ENCODE measurements at regions not wholly inside any gene's neighbourhood (a gene's known extent, or its start where the extent isn't known, plus 50 kb on each side); places are given as distances from the start of the nearest gene placed in this dataset.

DNA sequence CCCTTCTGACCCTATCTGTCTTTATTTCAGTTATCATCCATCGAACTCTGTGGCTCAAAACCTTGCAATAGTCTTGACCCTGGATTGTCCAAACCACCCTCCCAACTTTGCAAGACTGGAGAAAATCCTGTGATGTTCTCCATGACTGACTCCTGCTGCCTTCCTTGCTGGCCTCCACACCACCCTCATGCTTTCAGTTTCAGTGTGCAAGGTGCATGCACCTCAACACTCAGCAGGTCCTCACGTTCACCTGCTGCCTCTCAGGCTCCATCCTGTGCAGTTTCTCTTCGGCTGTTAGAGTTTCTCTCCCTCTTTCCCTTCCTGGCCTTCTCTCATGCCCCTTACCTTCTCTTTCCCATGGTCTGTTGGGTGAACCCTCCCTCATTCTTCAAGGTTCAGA is 59.4 kb upstream of the ASIC2 start:
- DNase-seq (ENCODE audit: low spot score) = no peak
- in situ Hi-C loops (cut with HindIII; ENCODE audit: low sequenced_read_pairs) = no loop called here

DNA sequence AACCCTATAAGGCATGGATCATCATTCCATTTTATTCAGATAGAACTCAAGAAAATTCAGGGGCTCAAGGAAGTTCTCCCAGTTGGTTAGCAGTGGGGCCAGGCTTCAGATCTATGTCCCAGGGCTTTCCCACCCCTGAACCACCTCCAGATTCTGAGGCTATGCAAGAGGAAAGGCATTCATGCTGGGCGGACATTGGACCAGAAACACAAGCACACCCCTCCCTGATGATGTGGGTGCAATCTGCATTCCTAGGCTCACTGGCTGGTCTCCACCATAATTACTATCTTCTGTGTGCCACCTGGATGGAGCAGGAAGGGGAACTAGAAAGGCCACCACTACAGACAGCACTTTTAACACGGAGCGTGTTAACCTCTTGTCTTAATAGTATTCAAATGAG is 63.2 kb upstream of the ASIC2 start:
- DNase-seq (ENCODE audit: low spot score) = no peak
- in situ Hi-C loops (cut with HindIII; ENCODE audit: low sequenced_read_pairs) = no loop called here

DNA sequence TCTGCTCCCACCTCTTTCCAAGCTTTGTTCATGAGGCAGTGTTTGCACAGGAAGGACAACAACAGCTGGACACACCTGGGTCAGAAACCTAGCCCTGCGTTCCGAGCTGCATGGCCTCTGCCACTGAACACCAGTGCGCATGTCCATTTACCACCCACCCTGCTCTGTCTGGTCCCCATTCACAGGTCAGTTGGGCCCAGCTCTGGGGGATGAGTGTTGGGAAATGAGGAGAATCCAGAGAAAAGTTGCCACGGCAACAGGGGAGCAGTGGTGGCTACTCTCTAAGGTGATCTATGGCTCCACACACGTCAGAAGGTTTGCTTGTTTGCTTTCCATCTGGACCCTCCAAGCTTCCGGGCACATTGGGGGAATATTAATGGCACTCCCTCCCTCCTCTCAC is 70.4 kb upstream of the ASIC2 start:
- in situ Hi-C loops (cut with HindIII; ENCODE audit: low sequenced_read_pairs) = no loop called here
- DNase-seq (ENCODE audit: low spot score) = no peak

DNA sequence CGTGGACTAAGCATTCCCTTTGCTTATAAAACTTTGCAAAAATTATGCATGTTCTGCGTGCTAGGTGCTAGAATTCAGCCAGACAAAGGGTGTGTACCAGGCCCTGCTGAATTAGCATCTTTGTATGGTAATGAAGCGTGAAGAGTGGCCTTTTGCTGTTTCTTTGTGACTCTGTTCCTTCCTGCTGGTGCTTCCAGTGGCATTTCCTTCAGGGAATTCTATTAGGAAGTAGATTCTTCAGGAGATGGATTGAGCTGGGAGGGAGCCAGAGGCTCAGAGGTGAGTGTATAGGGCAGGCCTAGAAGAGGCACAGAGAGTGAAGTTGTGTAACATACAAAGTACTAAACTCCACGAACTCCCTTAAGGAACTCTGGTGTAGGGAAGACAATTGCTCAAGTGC is 73.9 kb upstream of the ASIC2 start:
- in situ Hi-C loops (cut with HindIII; ENCODE audit: low sequenced_read_pairs) = no loop called here
- no peak for DNase-seq (ENCODE audit: low spot score)

DNA sequence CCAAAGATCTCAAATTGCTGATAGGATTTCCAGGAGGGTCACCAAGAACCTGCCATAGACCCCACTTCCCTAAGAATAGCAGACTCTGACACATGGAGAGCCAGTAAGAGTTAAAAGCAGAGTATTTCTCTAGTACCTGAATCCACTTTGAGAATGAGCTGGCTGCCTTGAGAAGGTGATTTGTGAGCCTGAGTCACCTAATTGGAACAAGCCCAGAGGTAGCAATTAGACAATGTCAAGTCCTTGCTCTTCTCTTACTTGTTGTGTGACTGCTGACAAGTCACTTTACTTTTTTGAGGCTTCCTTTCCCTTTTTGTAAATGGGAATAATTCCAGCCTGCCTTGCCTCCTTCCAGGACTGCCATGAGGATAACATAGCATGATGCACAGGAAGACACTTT is 76.1 kb upstream of the ASIC2 start:
- DNase-seq (ENCODE audit: low spot score) = no peak
- in situ Hi-C loops (cut with HindIII; ENCODE audit: low sequenced_read_pairs) = no loop called here

DNA sequence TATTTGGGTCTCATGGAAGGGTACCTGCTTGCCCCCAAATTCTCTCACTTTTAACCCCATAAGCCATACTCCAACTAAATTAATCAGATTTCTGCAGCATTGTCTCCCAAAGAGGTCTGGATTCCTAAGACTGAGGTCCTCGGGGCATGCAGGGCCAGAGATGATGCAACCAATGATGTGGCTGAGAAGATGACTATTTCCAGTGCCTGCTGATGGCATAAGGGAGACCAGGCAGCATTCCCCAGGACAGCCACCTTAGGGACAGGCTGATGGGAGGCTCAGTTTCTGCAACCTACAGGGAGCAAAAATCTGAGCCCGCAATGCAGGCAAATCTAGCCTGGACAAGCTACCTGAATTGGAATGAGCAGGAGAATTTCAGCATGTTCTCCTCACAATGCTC is 76.8 kb upstream of the ASIC2 start:
- DNase-seq (ENCODE audit: low spot score) = no peak
- in situ Hi-C loops (cut with HindIII; ENCODE audit: low sequenced_read_pairs) = no loop called here

DNA sequence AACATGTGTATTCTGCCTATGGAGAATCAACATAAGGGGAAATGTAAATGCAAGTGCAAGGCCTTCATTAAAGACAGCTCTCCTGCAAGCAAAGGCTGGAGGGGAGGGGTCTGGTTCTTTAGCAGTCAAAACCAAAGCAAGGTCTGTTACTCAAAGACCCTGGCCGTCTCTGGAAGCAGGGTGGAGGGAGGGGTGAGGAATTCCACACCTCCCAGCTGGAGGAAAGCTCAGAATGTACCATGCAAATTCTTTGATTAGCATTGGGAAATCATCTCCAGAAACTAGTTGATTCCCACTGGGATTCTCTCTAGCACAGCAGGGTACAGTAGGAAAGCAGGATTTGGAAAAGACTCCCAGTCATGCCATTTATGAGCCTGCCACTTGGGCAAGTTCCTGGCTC is 77.3 kb upstream of the ASIC2 start:
- in situ Hi-C loops (cut with HindIII; ENCODE audit: low sequenced_read_pairs) = no loop called here
- DNase-seq (ENCODE audit: low spot score) = no peak

DNA sequence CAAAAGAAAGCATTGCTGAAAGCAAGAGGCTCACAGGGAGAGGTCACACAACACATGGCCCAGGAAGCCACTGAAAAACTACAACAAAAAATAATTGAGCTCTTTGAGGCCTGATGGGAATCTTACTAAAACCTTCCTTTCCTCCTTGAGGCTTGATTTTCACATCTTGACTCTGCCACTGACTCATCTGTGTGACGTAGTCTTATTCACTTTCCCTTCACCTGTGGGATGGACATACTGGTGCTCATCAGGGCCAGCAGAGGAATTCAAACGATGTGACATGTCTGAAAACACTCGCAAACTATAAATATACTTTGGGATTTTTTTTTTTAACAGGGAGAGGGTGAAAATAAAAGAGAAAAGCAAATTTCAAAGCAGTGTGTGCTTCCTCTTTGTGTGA is 78.3 kb upstream of the ASIC2 start:
- DNase-seq (ENCODE audit: low spot score) = no peak
- in situ Hi-C loops (cut with HindIII; ENCODE audit: low sequenced_read_pairs) = no loop called here

DNA sequence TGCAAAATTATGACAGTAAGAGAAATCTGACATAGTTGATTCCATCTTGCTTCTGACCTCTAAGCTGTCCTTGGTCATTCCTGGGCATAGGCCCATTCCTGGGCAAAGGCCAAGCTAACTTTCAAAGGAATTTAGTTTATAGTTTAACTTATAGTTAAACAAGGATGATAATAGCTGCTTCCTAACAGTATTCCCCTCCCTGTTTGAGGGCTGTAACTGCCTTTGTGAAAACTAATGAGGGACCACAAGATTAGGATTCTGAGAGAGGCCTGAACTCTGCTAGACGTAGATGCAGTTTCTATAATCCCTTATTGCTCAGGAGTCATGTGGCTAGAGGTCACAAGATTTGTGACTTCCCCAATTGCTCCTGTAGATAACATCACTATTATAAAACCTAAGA is 80.2 kb upstream of the ASIC2 start:
- in situ Hi-C loops (cut with HindIII; ENCODE audit: low sequenced_read_pairs) = no loop called here

DNA sequence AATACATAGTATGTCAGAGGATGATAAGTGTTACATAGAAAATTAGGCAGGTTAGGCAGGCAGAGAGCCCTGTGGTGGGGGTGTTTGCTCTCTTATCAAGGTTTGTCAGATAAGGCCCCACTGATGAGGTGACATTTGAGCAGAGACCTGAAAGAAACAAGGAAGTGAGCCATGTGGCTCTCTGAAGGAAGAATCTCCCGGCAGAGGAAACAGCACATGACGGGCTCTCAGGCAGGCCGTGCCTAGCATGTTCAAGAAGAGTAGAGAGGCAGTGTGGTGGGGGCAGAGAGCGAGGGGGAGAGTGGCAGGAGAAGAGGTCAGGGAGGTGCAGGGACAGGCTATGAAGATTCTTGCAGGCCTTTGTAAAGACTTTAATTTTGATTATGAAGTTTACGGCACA is 82.0 kb upstream of the ASIC2 start:
- in situ Hi-C loops (cut with HindIII; ENCODE audit: low sequenced_read_pairs) = no loop called here

More for the DNA sequence above, 80.2 kb upstream of the ASIC2 start:
- DNase-seq (ENCODE audit: low spot score) = no peak

DNA sequence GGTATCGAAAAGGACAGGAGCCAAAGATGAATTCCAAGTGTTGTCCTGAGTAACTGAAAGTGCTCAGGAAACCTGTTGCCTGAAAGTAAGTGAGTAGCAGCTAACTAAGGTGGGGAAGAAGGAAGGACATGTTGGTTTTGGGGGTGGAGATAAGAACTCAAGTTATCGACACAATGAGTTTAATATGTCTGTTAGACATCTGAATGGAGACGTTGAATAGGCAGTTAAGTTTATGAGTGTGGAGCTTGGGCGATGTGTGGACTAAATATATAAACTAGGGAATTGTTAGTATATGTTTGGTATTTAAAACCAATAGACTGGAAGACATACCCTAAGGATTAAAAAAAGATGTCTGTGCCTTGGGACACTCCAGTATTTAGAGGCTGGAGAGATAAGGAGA is 82.7 kb upstream of the ASIC2 start:
- no peak for DNase-seq (ENCODE audit: low spot score)
- in situ Hi-C loops (cut with HindIII; ENCODE audit: low sequenced_read_pairs) = no loop called here

More for the DNA sequence above, 82.0 kb upstream of the ASIC2 start:
- DNase-seq (ENCODE audit: low spot score) = no peak

DNA sequence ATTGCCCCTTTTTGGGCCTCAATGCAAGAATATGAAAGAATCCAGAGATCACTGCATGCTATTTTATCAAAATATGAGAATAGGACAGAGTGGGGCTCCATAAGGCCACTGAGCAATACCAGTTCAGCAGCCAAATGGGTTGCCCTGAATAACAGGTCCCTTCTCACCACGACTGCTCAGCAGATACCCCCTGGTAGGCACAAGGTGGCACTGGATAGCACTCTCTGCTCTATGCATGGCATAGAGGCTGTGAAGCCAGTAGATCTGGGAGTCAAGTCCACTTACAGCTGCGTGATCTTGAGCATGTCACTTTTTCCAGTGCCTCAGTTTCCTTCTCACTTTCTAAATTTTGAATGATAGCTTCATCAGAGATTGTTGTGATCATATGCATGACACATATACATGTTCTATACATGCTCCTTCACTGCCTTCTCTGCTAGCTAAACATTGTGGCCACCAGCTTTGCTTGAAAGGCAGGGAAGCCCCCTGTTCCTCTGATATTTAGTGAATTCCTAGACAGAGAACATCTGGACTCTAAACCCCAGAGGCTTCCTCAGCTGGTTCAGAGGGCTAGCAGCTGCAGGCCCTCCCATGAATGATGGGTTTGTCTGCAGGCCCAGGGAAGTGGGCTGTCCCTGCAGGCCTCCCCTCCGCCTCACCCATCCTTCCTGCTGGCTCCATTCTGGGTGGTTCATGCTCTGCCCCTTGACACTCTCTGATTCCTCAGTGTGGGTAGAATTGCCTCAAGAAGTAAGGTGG is 84.9 kb upstream of the ASIC2 start:
- DNase-seq (ENCODE audit: low spot score) = no peak

DNA sequence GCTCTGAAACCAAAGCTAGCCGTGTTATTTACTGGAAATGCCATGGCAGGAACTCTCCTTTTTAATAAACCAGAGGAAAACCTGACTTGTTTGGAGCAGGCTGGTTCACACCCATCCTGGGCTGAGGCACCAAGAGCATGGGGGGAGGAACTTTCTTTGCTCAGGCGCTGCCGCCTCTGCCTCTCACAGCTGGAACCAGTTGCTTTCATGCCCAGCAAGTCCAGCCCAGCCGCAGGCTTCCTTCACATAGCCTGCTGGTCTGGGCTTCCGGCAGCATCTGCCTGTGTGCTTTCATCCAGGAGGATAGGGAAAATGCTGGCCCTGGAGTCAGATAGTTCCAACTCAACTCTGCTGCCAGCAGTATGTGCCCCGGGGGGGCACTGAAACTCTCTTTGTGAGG is 88.1 kb upstream of the ASIC2 start:
- DNase-seq (ENCODE audit: low spot score) = no peak
- in situ Hi-C loops (cut with HindIII; ENCODE audit: low sequenced_read_pairs) = no loop called here

More for the DNA sequence above, 84.9 kb upstream of the ASIC2 start:
- in situ Hi-C loops (cut with HindIII; ENCODE audit: low sequenced_read_pairs) = no loop called here

DNA sequence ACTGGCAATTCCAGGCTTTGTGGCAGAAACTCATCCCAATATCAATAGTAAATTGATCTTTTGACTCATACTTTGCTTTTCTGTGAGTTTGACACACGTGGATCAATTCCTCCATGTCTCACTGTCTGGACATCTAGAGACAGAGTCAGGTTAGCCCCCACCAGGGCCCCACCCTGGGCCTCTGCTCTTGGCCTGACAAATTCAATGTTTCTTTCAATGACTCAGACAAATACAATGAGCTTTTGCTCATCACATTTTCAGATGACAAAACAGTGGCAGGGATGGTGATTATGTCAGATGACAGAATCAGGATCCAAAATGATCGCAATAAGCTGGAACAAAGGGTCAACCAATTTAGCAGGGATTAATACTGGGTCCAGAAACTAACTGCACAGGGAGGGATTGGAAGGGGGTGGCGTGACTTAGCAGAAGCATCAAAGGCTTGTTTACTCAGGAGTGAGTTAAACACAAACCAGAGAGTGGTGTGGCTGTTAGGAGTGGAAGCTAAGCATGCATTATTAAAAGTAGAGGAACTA is 90.5 kb upstream of the ASIC2 start:
- DNase-seq (ENCODE audit: low spot score) = no peak
- in situ Hi-C loops (cut with HindIII; ENCODE audit: low sequenced_read_pairs) = no loop called here

DNA sequence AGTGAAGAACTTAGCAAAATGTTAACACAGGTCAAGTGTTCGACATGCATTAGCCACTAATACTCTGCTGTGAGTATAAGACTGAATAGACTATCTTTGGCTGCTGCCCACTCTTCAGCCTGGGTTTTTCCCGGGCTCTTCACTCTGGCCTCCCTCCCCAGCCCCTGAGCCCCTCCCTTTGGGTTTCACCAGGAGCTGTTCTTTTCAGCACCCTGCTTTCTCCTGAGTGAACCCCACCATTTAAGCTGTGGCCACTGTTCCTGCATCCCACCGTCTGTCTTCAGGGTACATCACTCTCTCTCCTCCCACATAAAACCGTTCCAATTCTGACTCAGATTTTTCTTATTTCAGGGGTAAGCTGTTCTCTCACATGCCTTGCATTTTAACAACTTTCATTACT is 92.0 kb upstream of the ASIC2 start:
- no peak for DNase-seq (ENCODE audit: low spot score)
- in situ Hi-C loops (cut with HindIII; ENCODE audit: low sequenced_read_pairs) = no loop called here

DNA sequence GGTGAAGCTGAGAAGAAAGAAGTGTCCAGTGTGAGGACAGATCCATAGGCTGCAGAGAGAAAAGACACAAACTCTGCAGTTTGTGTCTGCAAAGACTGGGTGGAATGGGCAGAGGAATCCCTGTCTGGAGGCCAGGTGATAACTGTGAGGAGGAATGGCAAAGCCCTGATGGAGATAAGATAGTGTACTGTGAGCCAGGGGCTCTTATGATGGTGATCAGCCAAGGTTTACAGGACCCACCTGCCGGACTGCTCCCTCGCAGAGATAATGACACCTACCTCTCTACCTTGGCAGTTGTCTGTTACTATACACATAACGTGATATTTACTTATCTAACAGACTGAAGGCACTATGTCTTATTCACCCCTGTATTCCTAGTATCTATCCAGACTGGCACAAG is 92.6 kb upstream of the ASIC2 start:
- no peak for DNase-seq (ENCODE audit: low spot score)
- in situ Hi-C loops (cut with HindIII; ENCODE audit: low sequenced_read_pairs) = no loop called here

DNA sequence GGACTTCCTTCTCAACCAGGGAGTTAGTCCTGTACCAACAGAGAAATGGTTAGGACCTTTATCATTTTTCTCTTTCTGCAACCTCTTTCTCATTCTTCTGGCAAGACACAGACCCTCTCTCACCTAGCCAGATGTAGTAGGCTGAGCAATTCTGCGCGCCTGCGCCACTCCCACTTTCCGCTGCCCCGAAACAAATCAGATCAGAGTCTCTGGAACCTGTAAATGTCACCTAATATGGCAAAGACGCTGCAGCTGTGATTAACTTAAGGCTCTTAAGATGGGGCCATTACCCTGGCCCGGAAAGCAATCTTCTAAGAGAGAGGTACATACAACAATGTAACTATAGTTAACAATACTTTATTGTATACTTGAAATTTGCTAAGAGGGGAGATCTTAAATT is 94.3 kb upstream of the ASIC2 start:
- in situ Hi-C loops (cut with HindIII; ENCODE audit: low sequenced_read_pairs) = no loop called here
- DNase-seq (ENCODE audit: low spot score) = no peak

DNA sequence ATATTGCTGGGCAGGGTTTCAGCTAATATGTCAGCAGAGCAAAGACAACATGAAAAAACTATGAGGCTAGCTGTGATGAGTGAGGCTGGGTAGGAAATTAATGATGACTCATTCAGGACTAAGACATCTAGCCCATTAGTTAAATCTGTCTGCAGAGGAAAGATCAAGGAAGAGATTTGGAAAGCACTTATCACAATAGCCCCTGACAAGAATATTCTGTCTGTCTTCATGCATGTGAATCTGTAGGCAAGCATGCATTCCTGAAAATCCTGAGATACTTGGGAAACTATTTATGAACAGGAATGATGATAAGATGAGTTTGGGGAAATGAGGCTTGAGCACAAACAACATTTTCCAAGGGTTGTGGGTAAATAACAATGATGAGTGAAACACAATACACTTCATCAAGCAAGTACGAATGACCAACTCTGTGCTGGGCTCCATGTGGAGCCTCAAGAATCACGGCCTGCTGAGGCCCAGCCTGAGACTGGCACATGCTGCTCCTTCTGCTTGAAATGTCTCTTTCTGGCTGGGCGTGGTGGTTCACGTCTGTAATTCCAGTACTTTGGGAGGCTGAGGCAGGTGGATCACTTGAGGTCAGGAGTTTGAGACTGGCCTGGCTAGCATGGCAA is 96.5 kb upstream of the ASIC2 start:
- no peak for DNase-seq (ENCODE audit: low spot score)
- in situ Hi-C loops (cut with HindIII; ENCODE audit: low sequenced_read_pairs) = no loop called here

DNA sequence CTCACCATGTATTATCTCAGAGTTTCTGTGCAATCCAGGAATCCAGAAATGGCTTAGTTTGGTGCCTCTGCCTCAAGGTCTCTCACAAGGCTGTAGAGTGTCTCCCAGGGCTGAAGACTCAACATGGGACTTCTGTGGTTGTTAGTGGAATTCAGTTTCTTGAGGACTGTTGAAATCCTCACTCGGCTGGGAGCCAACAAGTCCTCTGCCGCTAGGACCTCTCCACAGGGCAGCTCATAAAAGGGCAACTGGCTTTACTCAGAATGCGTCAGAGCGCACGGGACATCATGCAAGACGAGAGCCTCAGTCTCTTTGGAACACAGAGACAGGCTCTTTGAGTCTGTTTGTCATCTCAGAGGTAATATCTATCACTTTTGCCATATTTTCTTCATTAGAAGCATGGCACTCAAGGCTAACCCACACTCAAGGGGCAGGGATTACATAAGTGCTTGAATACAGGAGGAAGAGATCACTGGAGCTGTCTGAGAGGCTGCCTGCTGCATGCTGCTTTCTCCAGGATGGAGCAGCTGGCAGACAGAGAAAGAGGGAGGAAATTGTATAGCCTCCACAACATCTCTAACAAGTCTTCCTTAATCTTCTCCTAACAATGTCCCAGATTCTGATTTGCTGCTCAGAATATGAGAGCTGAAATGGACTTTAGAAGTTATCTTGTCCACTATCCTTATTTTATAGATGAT is 97.5 kb upstream of the ASIC2 start:
- in situ Hi-C loops (cut with HindIII; ENCODE audit: low sequenced_read_pairs) = no loop called here
- DNase-seq (ENCODE audit: low spot score) = no peak

DNA sequence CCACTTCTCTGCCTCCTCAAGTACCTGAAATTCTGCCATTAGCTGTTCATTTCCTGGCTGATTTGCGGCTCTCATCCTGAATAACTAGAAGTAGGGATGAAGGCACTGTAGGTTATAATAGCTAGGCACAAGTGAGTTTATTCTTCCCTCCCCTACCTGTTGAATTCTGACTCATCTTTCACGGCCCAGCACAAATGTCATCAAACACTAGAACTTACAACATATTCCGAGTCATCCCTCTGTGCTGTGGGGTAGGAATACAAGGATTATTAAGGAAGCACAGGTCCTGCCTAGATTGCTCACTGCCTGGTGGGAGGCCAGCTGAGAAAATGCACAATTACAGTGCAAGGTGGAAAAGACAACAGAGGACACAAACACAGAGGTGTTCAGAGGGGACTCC is 103.7 kb upstream of the ASIC2 start:
- in situ Hi-C loops (cut with HindIII; ENCODE audit: low sequenced_read_pairs) = no loop called here
- DNase-seq (ENCODE audit: low spot score) = no peak

Data from G401 (cell line).